ENCODE measurements at regions not wholly inside any gene's neighbourhood (a gene's known extent, or its start where the extent isn't known, plus 50 kb on each side); places are given as distances from the start of the nearest gene placed in this dataset.

DNA sequence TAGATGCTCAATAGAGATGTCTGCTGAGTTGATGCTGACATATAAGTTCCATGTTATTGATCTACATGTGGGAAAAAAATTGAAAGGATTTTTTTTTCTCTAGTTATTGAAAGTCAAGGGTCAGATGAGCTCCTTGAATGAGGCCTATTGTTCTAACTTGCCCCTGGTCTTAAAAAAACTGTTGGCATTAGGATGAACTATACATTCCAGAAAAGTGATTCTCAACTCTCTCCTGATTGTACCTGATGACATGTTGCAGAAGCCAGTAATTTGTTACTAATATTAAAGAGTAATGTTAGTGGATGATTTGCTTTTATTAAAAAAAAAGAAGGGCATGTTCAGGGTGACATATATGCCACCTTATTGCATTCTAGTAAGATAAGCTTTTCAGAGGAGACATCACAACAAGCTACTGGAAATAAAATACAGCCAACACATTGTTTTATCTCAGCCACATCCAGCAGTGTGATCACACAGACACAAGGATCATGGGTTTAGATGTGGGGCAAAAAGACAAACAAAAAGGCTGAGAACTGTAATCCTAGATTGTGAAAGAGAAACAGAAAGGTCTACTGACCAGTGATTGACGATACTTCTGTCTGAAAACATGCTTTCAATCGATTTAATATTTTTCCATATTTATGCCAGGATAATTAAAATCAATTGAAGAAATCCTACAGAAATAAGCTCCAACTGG is 1314.1 kb upstream of the C9orf72 start:
- BruUV-seq (replicated peaks), result no TSS peak
- no peak for ATAC-seq
- DNase-seq (ENCODE audit: low read depth, low spot score), result no peak
- Histone ChIP-seq H3K27ac (ENCODE audit: low read length) (no peak overlapping the region), H3K4me1 (ENCODE audit: control insufficient read depth, insufficient read depth, low read length) (no peaks in the 10 kb centered on the region), H3K36me3 (ENCODE audit: control insufficient read depth, insufficient read depth, low read length) (no peaks in the 10 kb centered on the region), H3K9me3 (ENCODE audit: control insufficient read depth, insufficient read depth, low read depth, low read length) (no peaks in the 10 kb centered on the region), H3K4me3 (ENCODE audit: low read depth in 2 of 2, low read length in 2 of 2) (no peak overlapping the region), H3K27me3 (ENCODE audit: control insufficient read depth, insufficient read depth, low read length) (no peaks in the 10 kb centered on the region)
- intact Hi-C loops (cut with micrococcal nuclease; ENCODE audit: unreplicated experiment), result no loop called here
- CTCF ChIA-PET, result no interaction called here
- in situ Hi-C loops (cut with HindIII; ENCODE audit: low pct_unique_long_range_greater_than_20kb, low sequenced_read_pairs), result no loop called here
- POLR2A ChIA-PET, result no interaction called here
- TF ChIP-seq POLR2AphosphoS5 (IDR thresholded peaks at IDR 0.05; ENCODE audit: low read depth, low read length) (no peak), SIN3A (IDR thresholded peaks at IDR 0.05; ENCODE audit: borderline replicate concordance, insufficient read depth, low read depth, low read length) (no peak), TCF7L2 (IDR thresholded peaks at IDR 0.05; ENCODE audit: low read depth, low read length) (no peak)
- TF ChIP-seq, protein P1, sequence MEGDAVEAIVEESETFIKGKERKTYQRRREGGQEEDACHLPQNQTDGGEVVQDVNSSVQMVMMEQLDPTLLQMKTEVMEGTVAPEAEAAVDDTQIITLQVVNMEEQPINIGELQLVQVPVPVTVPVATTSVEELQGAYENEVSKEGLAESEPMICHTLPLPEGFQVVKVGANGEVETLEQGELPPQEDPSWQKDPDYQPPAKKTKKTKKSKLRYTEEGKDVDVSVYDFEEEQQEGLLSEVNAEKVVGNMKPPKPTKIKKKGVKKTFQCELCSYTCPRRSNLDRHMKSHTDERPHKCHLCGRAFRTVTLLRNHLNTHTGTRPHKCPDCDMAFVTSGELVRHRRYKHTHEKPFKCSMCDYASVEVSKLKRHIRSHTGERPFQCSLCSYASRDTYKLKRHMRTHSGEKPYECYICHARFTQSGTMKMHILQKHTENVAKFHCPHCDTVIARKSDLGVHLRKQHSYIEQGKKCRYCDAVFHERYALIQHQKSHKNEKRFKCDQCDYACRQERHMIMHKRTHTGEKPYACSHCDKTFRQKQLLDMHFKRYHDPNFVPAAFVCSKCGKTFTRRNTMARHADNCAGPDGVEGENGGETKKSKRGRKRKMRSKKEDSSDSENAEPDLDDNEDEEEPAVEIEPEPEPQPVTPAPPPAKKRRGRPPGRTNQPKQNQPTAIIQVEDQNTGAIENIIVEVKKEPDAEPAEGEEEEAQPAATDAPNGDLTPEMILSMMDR (IDR thresholded peaks at IDR 0.05), result no peak
- TF ChIP-seq, protein P2, sequence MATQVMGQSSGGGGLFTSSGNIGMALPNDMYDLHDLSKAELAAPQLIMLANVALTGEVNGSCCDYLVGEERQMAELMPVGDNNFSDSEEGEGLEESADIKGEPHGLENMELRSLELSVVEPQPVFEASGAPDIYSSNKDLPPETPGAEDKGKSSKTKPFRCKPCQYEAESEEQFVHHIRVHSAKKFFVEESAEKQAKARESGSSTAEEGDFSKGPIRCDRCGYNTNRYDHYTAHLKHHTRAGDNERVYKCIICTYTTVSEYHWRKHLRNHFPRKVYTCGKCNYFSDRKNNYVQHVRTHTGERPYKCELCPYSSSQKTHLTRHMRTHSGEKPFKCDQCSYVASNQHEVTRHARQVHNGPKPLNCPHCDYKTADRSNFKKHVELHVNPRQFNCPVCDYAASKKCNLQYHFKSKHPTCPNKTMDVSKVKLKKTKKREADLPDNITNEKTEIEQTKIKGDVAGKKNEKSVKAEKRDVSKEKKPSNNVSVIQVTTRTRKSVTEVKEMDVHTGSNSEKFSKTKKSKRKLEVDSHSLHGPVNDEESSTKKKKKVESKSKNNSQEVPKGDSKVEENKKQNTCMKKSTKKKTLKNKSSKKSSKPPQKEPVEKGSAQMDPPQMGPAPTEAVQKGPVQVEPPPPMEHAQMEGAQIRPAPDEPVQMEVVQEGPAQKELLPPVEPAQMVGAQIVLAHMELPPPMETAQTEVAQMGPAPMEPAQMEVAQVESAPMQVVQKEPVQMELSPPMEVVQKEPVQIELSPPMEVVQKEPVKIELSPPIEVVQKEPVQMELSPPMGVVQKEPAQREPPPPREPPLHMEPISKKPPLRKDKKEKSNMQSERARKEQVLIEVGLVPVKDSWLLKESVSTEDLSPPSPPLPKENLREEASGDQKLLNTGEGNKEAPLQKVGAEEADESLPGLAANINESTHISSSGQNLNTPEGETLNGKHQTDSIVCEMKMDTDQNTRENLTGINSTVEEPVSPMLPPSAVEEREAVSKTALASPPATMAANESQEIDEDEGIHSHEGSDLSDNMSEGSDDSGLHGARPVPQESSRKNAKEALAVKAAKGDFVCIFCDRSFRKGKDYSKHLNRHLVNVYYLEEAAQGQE (IDR thresholded peaks at IDR 0.05; ENCODE audit: insufficient read depth in 1 of 2, low read depth in 2 of 2, low read length in 1 of 2), result no peak

DNA sequence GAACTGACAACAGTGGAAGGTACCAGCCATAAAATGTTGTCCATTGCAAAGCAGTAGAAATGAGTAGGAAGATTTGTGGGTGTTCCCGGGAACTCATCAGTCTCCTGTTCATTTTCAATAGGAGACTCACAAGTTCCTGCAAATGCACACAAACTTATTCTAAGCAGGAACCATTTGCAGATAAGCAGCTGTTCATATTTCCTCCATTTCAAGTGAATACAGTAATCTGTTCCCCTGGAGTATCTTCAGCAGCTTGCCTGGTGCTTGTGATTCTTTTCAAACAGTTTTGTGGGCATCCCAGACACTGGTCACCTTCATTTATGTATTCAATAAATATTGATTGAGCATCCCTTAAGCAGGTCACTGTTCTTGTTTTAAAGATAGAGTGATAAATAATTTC is 1315.5 kb upstream of the C9orf72 start:
- ChIA-PET POLR2A (no interaction called here), CTCF (no interaction called here)
- H3K27ac ChIP-seq (ENCODE audit: low read length), result no peak overlapping the region
- H3K36me3 ChIP-seq (ENCODE audit: control insufficient read depth, insufficient read depth, low read length), result no peaks in the 10 kb centered on the region
- no peaks in the 10 kb centered on the region for H3K27me3 ChIP-seq (ENCODE audit: control insufficient read depth, insufficient read depth, low read length)
- ATAC-seq, result no peak
- H3K9me3 ChIP-seq (ENCODE audit: control insufficient read depth, insufficient read depth, low read depth, low read length), result no peaks in the 10 kb centered on the region
- no peak for DNase-seq (ENCODE audit: low read depth, low spot score)
- in situ Hi-C loops (cut with HindIII; ENCODE audit: low pct_unique_long_range_greater_than_20kb, low sequenced_read_pairs), result no loop called here
- no peaks in the 10 kb centered on the region for H3K4me1 ChIP-seq (ENCODE audit: control insufficient read depth, insufficient read depth, low read length)
- intact Hi-C loops (cut with micrococcal nuclease; ENCODE audit: unreplicated experiment), result no loop called here
- no peak overlapping the region for H3K4me3 ChIP-seq (ENCODE audit: low read depth in 2 of 2, low read length in 2 of 2)
- no TSS peak for BruUV-seq (replicated peaks)
- TF ChIP-seq TCF7L2 (IDR thresholded peaks at IDR 0.05; ENCODE audit: low read depth, low read length), result no peak
- TF ChIP-seq, protein P2 (IDR thresholded peaks at IDR 0.05; ENCODE audit: insufficient read depth in 1 of 2, low read depth in 2 of 2, low read length in 1 of 2), result no peak
- no peak for TF ChIP-seq SIN3A (IDR thresholded peaks at IDR 0.05; ENCODE audit: borderline replicate concordance, insufficient read depth, low read depth, low read length)
- TF ChIP-seq, protein P1 (IDR thresholded peaks at IDR 0.05), result no peak
- no peak for TF ChIP-seq POLR2AphosphoS5 (IDR thresholded peaks at IDR 0.05; ENCODE audit: low read depth, low read length)
